ENCODE measurements at regions not wholly inside any gene's neighbourhood (a gene's known extent, or its start where the extent isn't known, plus 50 kb on each side); places are given as distances from the start of the nearest gene placed in this dataset.

GRCh38 chr6:164243949-164244348, 829.4 kb downstream of the QKI start:
- TF ChIP-seq CTCF (IDR thresholded peaks at IDR 0.05; ENCODE audit: poor library complexity): no peak
- TF ChIP-seq EZH2 (IDR thresholded peaks at IDR 0.05; ENCODE audit: borderline replicate concordance): no peak
- no peak for TF ChIP-seq EZH2phosphoT487 (IDR thresholded peaks at IDR 0.05; ENCODE audit: low read depth, severe bottlenecking, unreplicated experiment)
